ENCODE measurements at regions not wholly inside any gene's neighbourhood (a gene's known extent, or its start where the extent isn't known, plus 50 kb on each side); places are given as distances from the start of the nearest gene placed in this dataset.

- H3K4me3 ChIP-seq (ENCODE audit: low read length) = no peak overlapping the region
- H2AFZ ChIP-seq (ENCODE audit: low read length) = no peak overlapping the region
- H3K79me2 ChIP-seq (ENCODE audit: low read length) = no peaks in the 10 kb centered on the region
- H3K9me3 ChIP-seq (replicated peaks; ENCODE audit: insufficient read depth, low read length) = no peaks in the 10 kb centered on the region
- no peak overlapping the region for H3K27ac ChIP-seq (ENCODE audit: low read length)
- no peak for DNase-seq
- H3K9ac ChIP-seq (ENCODE audit: low read length) = no peak overlapping the region
- no peaks in the 10 kb centered on the region for H3K36me3 ChIP-seq (replicated peaks; ENCODE audit: insufficient read depth, low read length)
- H3K4me2 ChIP-seq (ENCODE audit: low read depth, low read length) = no peak overlapping the region
- no peaks in the 10 kb centered on the region for H3K9me2 ChIP-seq (replicated peaks; ENCODE audit: insufficient read depth, low read length)
- no peaks in the 10 kb centered on the region for H3K27me3 ChIP-seq (replicated peaks; ENCODE audit: insufficient read depth, low read length)
- no peaks in the 10 kb centered on the region for H4K20me1 ChIP-seq (ENCODE audit: insufficient read depth, low read length)
- no peaks in the 10 kb centered on the region for H3K4me1 ChIP-seq (ENCODE audit: low read length)
- no peak for TF ChIP-seq EZH2phosphoT487 (IDR thresholded peaks at IDR 0.05; ENCODE audit: low read length)
- no peak for TF ChIP-seq EZH2 (optimal IDR thresholded peaks at IDR 0.05; ENCODE audit: low read depth, low read length)
- TF ChIP-seq CTCF (IDR thresholded peaks at IDR 0.05; ENCODE audit: low read length) = no peak
- no peaks in the 10 kb centered on the region for H3F3A ChIP-seq (ENCODE audit: insufficient read depth, low read length)
Observed at GRCh38 chr7:27314111-27314510, 71.5 kb downstream of the EVX1 start.

GRCh38 chr7:27315066-27315465 lies 72.5 kb downstream of the EVX1 start:
- Histone ChIP-seq H4K20me1 (ENCODE audit: insufficient read depth, low read length) (no peaks in the 10 kb centered on the region), H3K4me1 (ENCODE audit: low read length) (no peaks in the 10 kb centered on the region), H3K4me2 (ENCODE audit: low read depth, low read length) (no peak overlapping the region), H3K27me3 (replicated peaks; ENCODE audit: insufficient read depth, low read length) (no peaks in the 10 kb centered on the region), H3K27ac (ENCODE audit: low read length) (no peak overlapping the region), H3K9me2 (replicated peaks; ENCODE audit: insufficient read depth, low read length) (no peaks in the 10 kb centered on the region), H3F3A (ENCODE audit: insufficient read depth, low read length) (no peaks in the 10 kb centered on the region), H3K36me3 (replicated peaks; ENCODE audit: insufficient read depth, low read length) (no peaks in the 10 kb centered on the region), H3K4me3 (ENCODE audit: low read length) (no peak overlapping the region), H3K9me3 (replicated peaks; ENCODE audit: insufficient read depth, low read length) (no peaks in the 10 kb centered on the region), H2AFZ (ENCODE audit: low read length) (no peak overlapping the region), H3K9ac (ENCODE audit: low read length) (no peak overlapping the region), H3K79me2 (ENCODE audit: low read length) (no peaks in the 10 kb centered on the region)
- TF ChIP-seq CTCF (IDR thresholded peaks at IDR 0.05; ENCODE audit: low read length) = no peak
- TF ChIP-seq EZH2 (optimal IDR thresholded peaks at IDR 0.05; ENCODE audit: low read depth, low read length) = no peak
- TF ChIP-seq EZH2phosphoT487 (IDR thresholded peaks at IDR 0.05; ENCODE audit: low read length) = no peak
- DNase-seq = no peak

GRCh38 chr7:27316311-27316710 lies 73.7 kb downstream of the EVX1 start:
- no peak for DNase-seq

More at GRCh38 chr7:27316311-27316710, 73.7 kb downstream of the EVX1 start:
- Histone ChIP-seq H3K36me3 (replicated peaks; ENCODE audit: insufficient read depth, low read length) (no peaks in the 10 kb centered on the region), H4K20me1 (ENCODE audit: insufficient read depth, low read length) (no peaks in the 10 kb centered on the region), H2AFZ (ENCODE audit: low read length) (no peak overlapping the region), H3F3A (ENCODE audit: insufficient read depth, low read length) (no peaks in the 10 kb centered on the region), H3K4me2 (ENCODE audit: low read depth, low read length) (no peak overlapping the region), H3K27ac (ENCODE audit: low read length) (no peak overlapping the region), H3K27me3 (replicated peaks; ENCODE audit: insufficient read depth, low read length) (no peaks in the 10 kb centered on the region), H3K9ac (ENCODE audit: low read length) (no peak overlapping the region), H3K4me3 (ENCODE audit: low read length) (no peak overlapping the region), H3K9me3 (replicated peaks; ENCODE audit: insufficient read depth, low read length) (no peaks in the 10 kb centered on the region), H3K9me2 (replicated peaks; ENCODE audit: insufficient read depth, low read length) (no peaks in the 10 kb centered on the region), H3K79me2 (ENCODE audit: low read length) (no peaks in the 10 kb centered on the region), H3K4me1 (ENCODE audit: low read length) (no peaks in the 10 kb centered on the region)
- no peak for TF ChIP-seq EZH2phosphoT487 (IDR thresholded peaks at IDR 0.05; ENCODE audit: low read length)
- no peak for TF ChIP-seq CTCF (IDR thresholded peaks at IDR 0.05; ENCODE audit: low read length)
- no peak for TF ChIP-seq EZH2 (optimal IDR thresholded peaks at IDR 0.05; ENCODE audit: low read depth, low read length)

Measured in MM.1S (cell line).